ENCODE measurements at regions not wholly inside any gene's neighbourhood (a gene's known extent, or its start where the extent isn't known, plus 50 kb on each side); places are given as distances from the start of the nearest gene placed in this dataset.
"Not testable (repeated sequence)": the region's sequence is repeated elsewhere in the genome, so short reads cannot be mapped to it uniquely, and the experiment has no call there.

GRCh38 chrX:20715176-20715575, 448.5 kb upstream of the RPS6KA3 start:
- DNase-seq (ENCODE audit: low read depth in 3 of 3), result no peak

GRCh38 chrX:20712811-20713210, 446.1 kb upstream of the RPS6KA3 start:
- DNase-seq (ENCODE audit: low read depth in 3 of 3), result no peak

- no peak for DNase-seq (ENCODE audit: low read depth in 3 of 3)
Observed at GRCh38 chrX:20711366-20711765, 444.7 kb upstream of the RPS6KA3 start.

GRCh38 chrX:20693078-20693477, 426.4 kb upstream of the RPS6KA3 start:
- DNase-seq (ENCODE audit: low read depth in 3 of 3), result no peak

GRCh38 chrX:20686256-20686655, 419.5 kb upstream of the RPS6KA3 start:
- no peak for DNase-seq (ENCODE audit: low read depth in 3 of 3)

- no peak for DNase-seq (ENCODE audit: low read depth in 3 of 3)
Observed at GRCh38 chrX:20685652-20686051, 418.9 kb upstream of the RPS6KA3 start.

GRCh38 chrX:20681683-20682082, 415.0 kb upstream of the RPS6KA3 start:
- no peak for DNase-seq (ENCODE audit: low read depth in 3 of 3)

GRCh38 chrX:20680998-20681397, 414.3 kb upstream of the RPS6KA3 start:
- no peak for DNase-seq (ENCODE audit: low read depth in 3 of 3)

GRCh38 chrX:20672476-20672875, 405.8 kb upstream of the RPS6KA3 start:
- DNase-seq (ENCODE audit: low read depth in 3 of 3), result no peak

- not testable (repeated sequence) for DNase-seq (ENCODE audit: low read depth in 3 of 3)
Observed at GRCh38 chrX:20671746-20672145, 405.0 kb upstream of the RPS6KA3 start.

- DNase-seq (ENCODE audit: low read depth in 3 of 3), result no peak
Observed at GRCh38 chrX:20670611-20671010, 403.9 kb upstream of the RPS6KA3 start.

GRCh38 chrX:20668550-20668949, 401.8 kb upstream of the RPS6KA3 start:
- DNase-seq (ENCODE audit: low read depth in 3 of 3), result no peak

GRCh38 chrX:20666331-20666730, 399.6 kb upstream of the RPS6KA3 start:
- no peak for DNase-seq (ENCODE audit: low read depth in 3 of 3)

GRCh38 chrX:20665481-20665880, 398.8 kb upstream of the RPS6KA3 start:
- DNase-seq (ENCODE audit: low read depth in 3 of 3), result no peak

- no peak for DNase-seq (ENCODE audit: low read depth in 3 of 3)
Observed at GRCh38 chrX:20664774-20665173, 398.1 kb upstream of the RPS6KA3 start.

GRCh38 chrX:20664131-20664530, 397.4 kb upstream of the RPS6KA3 start:
- DNase-seq (ENCODE audit: low read depth in 3 of 3), result no peak

GRCh38 chrX:20663336-20663735, 396.6 kb upstream of the RPS6KA3 start:
- DNase-seq (ENCODE audit: low read depth in 3 of 3), result no peak

GRCh38 chrX:20656721-20657120, 390.0 kb upstream of the RPS6KA3 start:
- no peak for DNase-seq (ENCODE audit: low read depth in 3 of 3)

GRCh38 chrX:20654596-20655106, 387.9 kb upstream of the RPS6KA3 start:
- no peak for DNase-seq (ENCODE audit: low read depth in 3 of 3)

GRCh38 chrX:20653070-20653469, 386.4 kb upstream of the RPS6KA3 start:
- no peak for DNase-seq (ENCODE audit: low read depth in 3 of 3)

GRCh38 chrX:20641954-20642353, 375.2 kb upstream of the RPS6KA3 start:
- no peak for DNase-seq (ENCODE audit: low read depth in 3 of 3)

- no peak for DNase-seq (ENCODE audit: low read depth in 3 of 3)
Observed at GRCh38 chrX:20639115-20639514, 372.4 kb upstream of the RPS6KA3 start.

- DNase-seq (ENCODE audit: low read depth in 3 of 3), result no peak
Observed at GRCh38 chrX:20637351-20637750, 370.6 kb upstream of the RPS6KA3 start.

- DNase-seq (ENCODE audit: low read depth in 3 of 3), result no peak
Observed at GRCh38 chrX:20633451-20633850, 366.7 kb upstream of the RPS6KA3 start.

- no peak for DNase-seq (ENCODE audit: low read depth in 3 of 3)
Observed at GRCh38 chrX:20623448-20623847, 356.7 kb upstream of the RPS6KA3 start.
